ENCODE measurements at regions not wholly inside any gene's neighbourhood (a gene's known extent, or its start where the extent isn't known, plus 50 kb on each side); places are given as distances from the start of the nearest gene placed in this dataset.

DNA sequence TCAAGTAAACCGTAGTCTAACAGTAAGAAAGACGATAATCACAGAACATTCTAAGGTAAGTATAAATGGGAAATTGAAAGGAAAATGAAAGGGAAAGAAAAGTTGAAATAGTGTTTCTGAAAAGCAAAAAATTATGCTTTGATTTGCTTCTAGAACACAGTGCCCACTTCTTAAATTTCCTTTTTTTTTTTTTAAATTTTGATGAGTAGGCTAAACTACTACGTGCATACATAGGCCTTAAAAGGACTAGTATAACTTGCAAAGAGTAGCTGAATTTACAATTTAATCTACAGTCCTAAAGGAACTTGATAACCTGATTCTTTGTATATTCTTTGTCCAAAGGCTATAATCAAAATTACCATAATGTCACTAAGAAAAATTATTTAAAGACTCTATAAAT is 325.3 kb downstream of the PAX3 start:
- DNase-seq (ENCODE audit: low spot score) = no peak
- TF ChIP-seq, protein P1, sequence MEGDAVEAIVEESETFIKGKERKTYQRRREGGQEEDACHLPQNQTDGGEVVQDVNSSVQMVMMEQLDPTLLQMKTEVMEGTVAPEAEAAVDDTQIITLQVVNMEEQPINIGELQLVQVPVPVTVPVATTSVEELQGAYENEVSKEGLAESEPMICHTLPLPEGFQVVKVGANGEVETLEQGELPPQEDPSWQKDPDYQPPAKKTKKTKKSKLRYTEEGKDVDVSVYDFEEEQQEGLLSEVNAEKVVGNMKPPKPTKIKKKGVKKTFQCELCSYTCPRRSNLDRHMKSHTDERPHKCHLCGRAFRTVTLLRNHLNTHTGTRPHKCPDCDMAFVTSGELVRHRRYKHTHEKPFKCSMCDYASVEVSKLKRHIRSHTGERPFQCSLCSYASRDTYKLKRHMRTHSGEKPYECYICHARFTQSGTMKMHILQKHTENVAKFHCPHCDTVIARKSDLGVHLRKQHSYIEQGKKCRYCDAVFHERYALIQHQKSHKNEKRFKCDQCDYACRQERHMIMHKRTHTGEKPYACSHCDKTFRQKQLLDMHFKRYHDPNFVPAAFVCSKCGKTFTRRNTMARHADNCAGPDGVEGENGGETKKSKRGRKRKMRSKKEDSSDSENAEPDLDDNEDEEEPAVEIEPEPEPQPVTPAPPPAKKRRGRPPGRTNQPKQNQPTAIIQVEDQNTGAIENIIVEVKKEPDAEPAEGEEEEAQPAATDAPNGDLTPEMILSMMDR (IDR thresholded peaks at IDR 0.05) = no peak
- Mint-ChIP-seq H3K27ac (ENCODE audit: unreplicated experiment) (no peak overlapping the region), H3K9me3 (ENCODE audit: low read depth) (no peaks in the 10 kb centered on the region), H3K27me3 (ENCODE audit: low read depth) (peaks cover 22% of the 10 kb centered on the region), H3K36me3 (ENCODE audit: low read depth) (peaks cover 3% of the 10 kb centered on the region), H3K4me1 (ENCODE audit: low read depth) (no peaks in the 10 kb centered on the region), H3K4me3 (ENCODE audit: unreplicated experiment) (no peak overlapping the region)

DNA sequence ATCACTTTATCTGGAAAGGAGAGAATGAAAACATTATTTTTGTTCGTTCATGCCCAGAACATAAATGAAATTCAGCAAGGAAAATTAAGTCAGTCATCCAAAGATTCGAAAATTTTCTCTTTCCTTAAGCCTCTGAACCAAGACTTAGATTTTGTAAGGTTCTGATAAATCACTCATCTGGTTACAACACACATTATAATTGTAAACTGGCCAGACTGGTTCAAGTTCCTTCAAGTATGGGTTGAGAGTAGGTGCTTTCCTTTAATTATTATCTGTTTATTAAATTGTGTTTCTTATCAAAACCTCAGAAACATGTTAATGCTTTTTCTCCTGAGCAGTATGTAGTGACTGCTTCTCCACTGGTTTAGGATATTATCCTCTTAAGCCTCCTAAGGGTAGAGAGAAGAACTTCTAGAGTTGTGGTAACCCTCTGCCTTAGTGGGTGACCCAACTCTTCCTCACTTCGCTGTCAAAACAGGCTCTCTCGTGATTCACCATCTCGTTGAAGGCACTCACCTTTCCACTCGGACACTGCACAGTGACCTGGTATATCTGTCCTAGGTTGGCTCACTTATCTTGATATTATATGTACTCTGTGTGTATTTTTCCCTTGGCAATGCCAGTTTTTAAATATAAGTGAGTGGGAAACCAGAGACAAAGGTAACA is 325.9 kb downstream of the PAX3 start:
- H3K27me3 Mint-ChIP-seq (ENCODE audit: low read depth) = peaks cover 20% of the 10 kb centered on the region
- no peaks in the 10 kb centered on the region for H3K4me1 Mint-ChIP-seq (ENCODE audit: low read depth)
- H3K36me3 Mint-ChIP-seq (ENCODE audit: low read depth) = no peaks in the 10 kb centered on the region
- H3K9me3 Mint-ChIP-seq (ENCODE audit: low read depth) = no peaks in the 10 kb centered on the region
- H3K27ac Mint-ChIP-seq (ENCODE audit: unreplicated experiment) = no peak overlapping the region
- DNase-seq (ENCODE audit: low spot score) = no peak
- TF ChIP-seq, protein P1 (IDR thresholded peaks at IDR 0.05) = no peak
- H3K4me3 Mint-ChIP-seq (ENCODE audit: unreplicated experiment) = no peak overlapping the region

DNA sequence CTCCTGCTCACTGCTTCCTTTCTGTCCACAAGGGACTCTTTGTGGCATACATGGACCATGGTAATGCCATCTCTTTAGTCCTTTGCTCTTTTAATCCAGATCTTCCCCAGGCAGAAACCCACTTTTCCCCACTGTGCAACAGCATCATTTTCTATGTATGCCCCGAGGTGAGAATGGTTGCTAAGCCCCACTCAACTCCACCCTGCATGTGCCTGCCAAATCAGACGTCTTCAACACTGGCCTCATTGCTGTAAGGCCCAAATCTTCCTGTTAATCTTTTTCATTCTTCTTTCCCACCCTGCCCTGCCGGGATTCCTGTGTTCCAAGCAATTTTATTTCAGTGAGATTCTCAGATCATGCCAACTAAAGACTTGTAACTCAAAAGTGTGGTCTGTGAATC is 328.4 kb downstream of the PAX3 start:
- H3K27me3 Mint-ChIP-seq (ENCODE audit: low read depth) = peaks cover 17% of the 10 kb centered on the region
- no peaks in the 10 kb centered on the region for H3K4me1 Mint-ChIP-seq (ENCODE audit: low read depth)
- no peaks in the 10 kb centered on the region for H3K36me3 Mint-ChIP-seq (ENCODE audit: low read depth)
- no peak overlapping the region for H3K4me3 Mint-ChIP-seq (ENCODE audit: unreplicated experiment)
- no peaks in the 10 kb centered on the region for H3K9me3 Mint-ChIP-seq (ENCODE audit: low read depth)
- TF ChIP-seq, protein P1 (IDR thresholded peaks at IDR 0.05) = no peak
- H3K27ac Mint-ChIP-seq (ENCODE audit: unreplicated experiment) = no peak overlapping the region
- DNase-seq (ENCODE audit: low spot score) = no peak

DNA sequence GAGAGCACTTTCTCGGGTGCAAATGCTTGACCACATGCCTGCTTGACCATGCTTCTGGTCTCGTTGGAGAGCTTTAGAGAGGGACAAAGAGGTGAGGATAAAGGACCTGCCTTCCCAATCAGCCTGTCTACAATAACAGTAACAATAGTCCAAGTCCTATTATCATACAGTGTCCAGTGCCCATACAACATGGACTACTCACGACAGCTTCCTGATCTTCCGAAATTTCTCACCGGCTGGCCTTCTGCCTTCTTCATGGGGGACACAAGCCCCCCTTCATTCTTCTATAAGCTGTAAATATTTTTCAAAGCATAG is 329.0 kb downstream of the PAX3 start:
- peaks cover 16% of the 10 kb centered on the region for H3K27me3 Mint-ChIP-seq (ENCODE audit: low read depth)
- DNase-seq (ENCODE audit: low spot score) = no peak
- no peaks in the 10 kb centered on the region for H3K9me3 Mint-ChIP-seq (ENCODE audit: low read depth)
- H3K27ac Mint-ChIP-seq (ENCODE audit: unreplicated experiment) = no peak overlapping the region
- H3K4me3 Mint-ChIP-seq (ENCODE audit: unreplicated experiment) = no peak overlapping the region
- H3K4me1 Mint-ChIP-seq (ENCODE audit: low read depth) = no peaks in the 10 kb centered on the region
- TF ChIP-seq, protein P1 (IDR thresholded peaks at IDR 0.05) = no peak
- H3K36me3 Mint-ChIP-seq (ENCODE audit: low read depth) = no peaks in the 10 kb centered on the region

DNA sequence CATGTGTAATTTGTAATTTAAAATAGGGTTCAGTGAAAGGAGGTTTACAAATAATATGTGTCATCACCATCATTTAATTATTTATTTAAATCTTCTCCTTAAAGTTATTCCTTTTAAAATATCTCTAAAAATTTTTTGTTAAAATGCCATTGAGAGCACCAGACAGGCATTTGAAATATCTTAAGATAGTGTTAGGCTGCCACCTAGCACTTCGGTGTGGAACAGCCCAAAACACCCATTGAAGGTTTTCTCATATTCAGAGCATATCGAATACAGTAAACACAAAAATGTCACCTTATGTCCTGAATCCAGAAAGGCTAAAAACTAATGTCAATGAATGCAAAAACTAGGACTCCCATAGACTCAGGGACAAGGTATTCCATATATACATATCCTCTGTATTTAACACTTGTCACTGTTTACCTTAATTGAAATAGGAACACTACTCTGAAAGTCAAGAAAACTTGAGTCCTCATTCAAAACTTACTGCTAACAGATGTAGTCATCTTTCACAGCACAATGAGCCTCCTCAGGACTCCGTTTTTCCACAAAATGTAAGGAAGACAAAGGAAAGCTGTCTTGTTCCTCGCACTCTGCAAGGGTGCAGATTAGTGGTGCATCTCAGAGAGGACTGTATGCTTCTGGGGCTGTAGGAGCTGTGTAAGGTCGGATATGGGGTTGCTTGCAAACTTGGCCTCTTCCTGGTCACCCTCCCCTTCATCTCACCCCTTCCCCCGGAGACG is 329.5 kb downstream of the PAX3 start:
- Mint-ChIP-seq H3K4me3 (ENCODE audit: unreplicated experiment) (no peak overlapping the region), H3K4me1 (ENCODE audit: low read depth) (no peaks in the 10 kb centered on the region), H3K27ac (ENCODE audit: unreplicated experiment) (no peak overlapping the region), H3K27me3 (ENCODE audit: low read depth) (peaks cover 14% of the 10 kb centered on the region), H3K36me3 (ENCODE audit: low read depth) (no peaks in the 10 kb centered on the region), H3K9me3 (ENCODE audit: low read depth) (no peaks in the 10 kb centered on the region)
- no peak for DNase-seq (ENCODE audit: low spot score)
- TF ChIP-seq, protein P1 (IDR thresholded peaks at IDR 0.05) = peak; percentile 92

Measured in chondrocyte (in vitro differentiated cells).